ENCODE measurements at regions not wholly inside any gene's neighbourhood (a gene's known extent, or its start where the extent isn't known, plus 50 kb on each side); places are given as distances from the start of the nearest gene placed in this dataset.

DNA sequence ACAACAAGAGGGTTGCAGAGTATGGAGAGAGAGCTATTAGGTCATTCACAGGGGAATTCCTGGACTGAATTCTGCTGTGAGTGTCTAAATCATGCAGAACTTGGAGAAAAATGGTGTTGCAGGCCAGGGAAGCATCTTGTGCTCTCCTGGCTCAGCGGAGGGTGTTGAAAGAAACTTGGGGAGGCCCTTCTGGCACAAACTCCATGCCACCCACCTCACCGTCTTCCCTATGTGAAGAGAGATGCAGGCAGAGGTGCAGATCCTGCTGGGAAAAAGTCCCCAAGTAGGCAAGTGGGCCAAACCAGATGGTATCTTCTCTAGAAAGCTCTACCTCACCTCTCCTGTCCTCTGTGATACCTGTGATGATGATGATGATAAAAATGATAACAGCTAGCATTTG is 604.3 kb upstream of the API5 start:
- TF ChIP-seq, protein P1, sequence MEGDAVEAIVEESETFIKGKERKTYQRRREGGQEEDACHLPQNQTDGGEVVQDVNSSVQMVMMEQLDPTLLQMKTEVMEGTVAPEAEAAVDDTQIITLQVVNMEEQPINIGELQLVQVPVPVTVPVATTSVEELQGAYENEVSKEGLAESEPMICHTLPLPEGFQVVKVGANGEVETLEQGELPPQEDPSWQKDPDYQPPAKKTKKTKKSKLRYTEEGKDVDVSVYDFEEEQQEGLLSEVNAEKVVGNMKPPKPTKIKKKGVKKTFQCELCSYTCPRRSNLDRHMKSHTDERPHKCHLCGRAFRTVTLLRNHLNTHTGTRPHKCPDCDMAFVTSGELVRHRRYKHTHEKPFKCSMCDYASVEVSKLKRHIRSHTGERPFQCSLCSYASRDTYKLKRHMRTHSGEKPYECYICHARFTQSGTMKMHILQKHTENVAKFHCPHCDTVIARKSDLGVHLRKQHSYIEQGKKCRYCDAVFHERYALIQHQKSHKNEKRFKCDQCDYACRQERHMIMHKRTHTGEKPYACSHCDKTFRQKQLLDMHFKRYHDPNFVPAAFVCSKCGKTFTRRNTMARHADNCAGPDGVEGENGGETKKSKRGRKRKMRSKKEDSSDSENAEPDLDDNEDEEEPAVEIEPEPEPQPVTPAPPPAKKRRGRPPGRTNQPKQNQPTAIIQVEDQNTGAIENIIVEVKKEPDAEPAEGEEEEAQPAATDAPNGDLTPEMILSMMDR (IDR thresholded peaks at IDR 0.05), result no peak
- TF ChIP-seq POLR2A (IDR thresholded peaks at IDR 0.05), result no peak

Measured in Peyer's patch (tissue), 4 donors.